Stomach (tissue), 8 donors: ENCODE measurements at regions not wholly inside any gene's neighbourhood (a gene's known extent, or its start where the extent isn't known, plus 50 kb on each side); places are given as distances from the start of the nearest gene placed in this dataset.

Experiments used
- DNase-seq, 2 donors: peaks; one replicate each; pipeline versions ENCODE4 v3.0.0 to v3.0.0-alpha.2; 2013 to 2019
- H3K27ac ChIP-seq, 5 donors: fragments of 200-600 bp in 4 of 5; sonication (generic) in 4 of 5; one replicate each; pipeline ENCODE4 v1.5.1; 2013 to 2019; ENCODE audit warnings: mild to moderate bottlenecking in 1 of 5, moderate library complexity in 1 of 5
- H3K27me3 ChIP-seq, 3 donors: fragments of 200-600 bp; sonication (generic); one replicate each; pipeline ENCODE4 v1.5.1; 2017 to 2019; ENCODE audit warnings: mixed run types in 1 of 3
- H3K36me3 ChIP-seq, 4 donors: fragments of 200-600 bp; sonication (generic); 1 replicate in 3 of 4; 2 replicates in 1 of 4; pipeline ENCODE4 v1.5.1; 2016 to 2019
- H3K4me1 ChIP-seq, 4 donors: fragments of 200-600 bp; sonication (generic); one replicate each; pipeline ENCODE4 v1.5.1; 2016 to 2019
- H3K4me3 ChIP-seq, 4 donors: fragments of 200-600 bp; sonication (generic) in 3 of 4; one replicate each; pipeline ENCODE4 v1.5.1; 2016 to 2019; ENCODE audit warnings: mild to moderate bottlenecking in 1 of 4
- H3K9me3 ChIP-seq, 4 donors: fragments of 200-600 bp; sonication (generic); one replicate each; pipeline ENCODE4 v1.5.1; 2016 to 2019
- CTCF ChIP-seq, 7 experiments: fragments of 450-650 bp in 4 of 7; fragments of 200-600 bp in 3 of 7; sonication (generic) in 3 of 7; IDR thresholded peaks; one replicate each; pipeline ENCODE4 v1.5.1; 2016 to 2019; ENCODE audit warnings: antibody characterized with exemption in 7 of 7, control low read depth in 2 of 7, mild to moderate bottlenecking in 1 of 7
- EP300 ChIP-seq: sonication (generic); formaldehyde crosslinking; IDR thresholded peaks from one replicate; pipeline ENCODE4 v1.6.1; 2017; ENCODE audit warnings: antibody characterized with exemption
- POLR2A ChIP-seq, 4 donors: fragments of 450-650 bp; IDR thresholded peaks; one replicate each; pipeline ENCODE4 v1.6.1; 2016; ENCODE audit warnings: antibody characterized with exemption in 4 of 4, control low read depth in 2 of 4, mild to moderate bottlenecking in 1 of 4, moderate library complexity in 1 of 4
- POLR2AphosphoS5 ChIP-seq, 3 donors: sonication (generic); formaldehyde crosslinking; IDR thresholded peaks; one replicate each; pipeline ENCODE4 v1.6.1; 2016; ENCODE audit warnings: antibody characterized with exemption in 3 of 3
- WGBS, 5 donors: extraction: QIAGEN DNeasy Blood & Tissue Kit in 3 of 5; methylation state at CpG; one replicate each; pipeline versions ENCODE4 v1.1.5 to v1.1.7; 2013 to 2018; 5-methylcytosine and 5-hydroxymethylcytosine counted together
- intact Hi-C: fragments of 100-400 bp; cut with DNase I; formaldehyde crosslinking; loops from one replicate; pipeline ENCODE4 v1.15.1; 2023; ENCODE audit warnings: low total_unique reads
- donor health status: healthy with polysubstance abuse.
- donor health status: Bipolar disorder and iron deficiency.
- donor health status: healthy.

- Histone ChIP-seq H3K36me3 (no peaks in the 10 kb centered on the region), H3K27me3 (no peaks in the 10 kb centered on the region), H3K27ac (no peak overlapping the region), H3K4me1 (no peaks in the 10 kb centered on the region), H3K4me3 (no peak overlapping the region), H3K9me3 (no peaks in the 10 kb centered on the region)
- peak in 5 of 7 experiments; percentile 38 to 50 (median 43) for TF ChIP-seq CTCF (IDR thresholded peaks at IDR 0.05)
- no peak for TF ChIP-seq POLR2A (IDR thresholded peaks at IDR 0.05)
- no peak for TF ChIP-seq EP300
- TF ChIP-seq POLR2AphosphoS5 (IDR thresholded peaks at IDR 0.05): no peak
- 34 to 53% (median 50%) methylated on average over 7 of the region's 7 CpGs for WGBS, 5 donors
- intact Hi-C loops: no loop called here
- DNase-seq: peak; percentile 29 to 72
These were observed 329.5 kb downstream of the PAX3 start for GRCh38 chr2:221969087-221969829.

- WGBS, 5 donors: 89 to 93% (median 92%) methylated on average over 5 of the region's 5 CpGs
These were observed 336.6 kb downstream of the PAX3 start for GRCh38 chr2:221962186-221962585.

DNA sequence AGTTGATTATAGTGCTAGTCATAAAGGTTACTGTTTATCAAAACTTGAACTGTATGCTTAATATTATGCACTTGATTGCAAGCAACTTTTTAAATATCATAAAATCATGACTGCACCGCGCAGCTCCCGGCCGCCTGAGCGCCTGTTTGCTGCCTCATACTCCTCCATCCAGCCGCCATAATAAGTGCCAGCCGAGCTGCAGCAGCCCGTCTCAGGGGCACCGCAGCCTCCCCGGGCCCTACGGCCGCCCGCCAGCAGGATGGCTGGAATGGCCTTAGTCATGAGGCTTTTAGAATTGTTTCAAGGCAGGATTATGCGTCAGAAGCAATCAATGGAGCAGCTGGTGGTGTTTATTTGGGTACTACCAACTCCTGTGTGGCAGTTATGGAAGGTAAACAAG lies 337.2 kb downstream of the PAX3 start:
- Histone ChIP-seq H3K27me3 (no peaks in the 10 kb centered on the region), H3K27ac (no peak overlapping the region), H3K4me1 (no peaks in the 10 kb centered on the region), H3K4me3 (no peak overlapping the region), H3K36me3 (no peaks in the 10 kb centered on the region), H3K9me3 (no peaks in the 10 kb centered on the region)
- TF ChIP-seq EP300 (no peak), POLR2AphosphoS5 (IDR thresholded peaks at IDR 0.05) (no peak), CTCF (IDR thresholded peaks at IDR 0.05) (no peak), POLR2A (IDR thresholded peaks at IDR 0.05) (no peak)
- no peak for DNase-seq
- intact Hi-C loops: no loop called here
- WGBS, 5 donors: 92 to 97% (median 95%) methylated on average over 14 of the region's 14 CpGs

More at GRCh38 chr2:221962186-221962585, 336.6 kb downstream of the PAX3 start:
- Histone ChIP-seq H3K4me1 (no peaks in the 10 kb centered on the region), H3K4me3 (no peak overlapping the region), H3K9me3 (no peaks in the 10 kb centered on the region), H3K27me3 (no peaks in the 10 kb centered on the region), H3K36me3 (no peaks in the 10 kb centered on the region), H3K27ac (no peak overlapping the region)
- TF ChIP-seq EP300 (no peak), CTCF (IDR thresholded peaks at IDR 0.05) (no peak), POLR2A (IDR thresholded peaks at IDR 0.05) (no peak), POLR2AphosphoS5 (IDR thresholded peaks at IDR 0.05) (no peak)
- no peak for DNase-seq
- intact Hi-C loops: no loop called here

DNA sequence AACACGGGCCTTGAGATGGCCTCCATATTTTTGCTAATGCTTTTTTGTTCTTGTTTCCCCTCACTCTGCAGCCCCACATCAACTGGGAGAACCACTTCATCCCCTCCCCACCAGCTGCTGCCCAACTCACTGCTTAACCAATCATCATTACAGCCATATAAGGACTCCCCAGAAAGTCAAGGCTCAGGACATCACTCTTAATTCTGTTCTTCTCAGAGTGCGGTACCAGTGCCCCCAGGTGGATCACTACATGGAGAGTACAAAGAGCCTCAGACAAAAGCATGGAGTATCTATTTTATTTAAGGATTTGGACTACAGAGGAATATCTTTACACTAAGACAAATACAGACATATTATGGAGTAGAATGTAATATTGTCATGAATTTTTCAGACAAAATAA lies 340.6 kb downstream of the PAX3 start:
- intact Hi-C loops: no loop called here
- no peak for DNase-seq
- TF ChIP-seq POLR2A (IDR thresholded peaks at IDR 0.05): no peak
- no peak for TF ChIP-seq CTCF (IDR thresholded peaks at IDR 0.05)
- TF ChIP-seq POLR2AphosphoS5 (IDR thresholded peaks at IDR 0.05): no peak
- no peak for TF ChIP-seq EP300
- Histone ChIP-seq H3K36me3 (no peaks in the 10 kb centered on the region), H3K27ac (no peak overlapping the region), H3K27me3 (no peaks in the 10 kb centered on the region), H3K9me3 (no peaks in the 10 kb centered on the region), H3K4me3 (no peak overlapping the region), H3K4me1 (no peaks in the 10 kb centered on the region)
- 84 to 91% (median 89%) methylated on average over 2 of the region's 2 CpGs for WGBS, 5 donors
